GM19043 (cell line): ENCODE measurements at regions not wholly inside any gene's neighbourhood (a gene's known extent, or its start where the extent isn't known, plus 50 kb on each side); places are given as distances from the start of the nearest gene placed in this dataset.
A peak's percentile ranks its signal among the peaks of the same experiment; 100 is the strongest.

ENCODE experiments used
- ATAC-seq: cut with Tn5 transposase; IDR thresholded peaks from one replicate; pipeline ENCODE4 v1.9.1; 2021; ENCODE audit warnings: low read depth; ENCODE audit not compliant: unreplicated experiment

DNA sequence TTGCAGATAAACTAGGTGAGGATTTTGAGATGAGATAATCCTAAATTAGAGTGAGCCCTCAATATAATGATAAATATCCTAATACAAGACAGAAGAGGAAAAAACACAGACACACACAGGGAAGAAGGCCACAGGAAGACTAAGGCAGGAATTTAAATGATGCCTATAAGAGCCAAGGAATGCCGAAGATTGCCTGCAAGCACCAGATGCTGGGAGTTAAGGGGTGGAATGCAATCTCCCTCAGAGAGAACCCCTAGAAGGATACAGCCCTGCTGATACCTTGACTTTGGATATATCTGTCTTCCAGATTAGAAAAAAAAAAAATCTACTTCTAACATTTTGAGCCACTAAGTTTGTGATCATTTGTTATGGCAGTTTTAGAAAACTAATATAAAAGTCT is 299.7 kb upstream of the PRMT6 start:
- ATAC-seq = no peak

DNA sequence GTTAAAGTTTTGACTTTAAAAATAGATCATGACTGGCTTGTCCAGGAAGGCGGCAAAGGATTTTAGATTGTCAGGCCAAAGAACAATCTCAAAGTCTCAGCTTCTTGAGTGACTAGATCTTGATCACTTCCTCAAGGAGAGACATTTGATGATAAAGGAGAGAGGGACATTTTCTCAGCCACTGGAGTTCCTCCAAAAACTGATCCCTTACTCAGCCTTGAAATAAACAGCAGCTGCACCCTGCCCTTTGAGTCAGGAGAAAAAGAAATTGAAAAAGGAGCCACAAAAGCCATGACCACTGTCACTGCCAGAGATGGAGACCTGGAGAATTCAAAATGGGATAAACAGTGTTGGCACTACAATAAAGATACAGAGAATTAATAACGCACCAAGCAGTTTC is 288.4 kb upstream of the PRMT6 start:
- no peak for ATAC-seq

DNA sequence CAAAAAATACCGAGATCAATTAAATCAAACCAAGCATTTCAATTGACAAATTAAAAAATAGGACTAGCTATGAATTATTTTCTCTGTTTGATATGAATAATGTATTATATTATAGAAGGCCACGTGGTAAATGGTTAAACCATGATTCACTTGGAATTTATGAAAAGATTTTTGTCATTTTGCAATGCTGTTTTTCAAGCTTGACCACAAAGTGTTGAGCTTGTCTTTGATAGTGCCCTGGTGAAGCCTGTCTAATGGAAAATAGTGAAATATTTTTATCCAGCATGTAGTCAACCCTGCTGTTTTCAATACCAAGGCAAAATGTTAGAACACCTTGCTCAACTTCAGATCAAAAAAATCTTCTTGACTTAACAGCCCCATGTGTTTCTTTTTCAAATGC is 288.0 kb upstream of the PRMT6 start:
- ATAC-seq = no peak

DNA sequence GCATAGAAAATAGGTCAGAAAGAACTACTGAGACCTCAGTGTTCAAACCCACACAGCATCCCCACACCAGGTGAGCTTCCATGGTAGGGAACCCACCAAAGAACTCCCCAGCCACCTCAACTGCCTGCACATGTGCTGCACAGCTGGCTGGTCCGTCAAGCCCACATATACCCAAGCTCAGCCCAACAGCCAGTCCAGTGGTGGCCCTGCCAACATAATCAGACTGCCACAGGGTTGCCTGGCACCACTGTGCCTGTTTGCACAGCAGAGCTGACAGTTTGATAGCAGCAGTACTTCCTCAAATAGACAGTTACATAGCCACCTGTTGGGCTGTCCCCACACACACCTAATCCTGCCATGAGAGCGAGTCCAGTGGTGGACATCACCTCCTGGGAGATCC is 283.3 kb upstream of the PRMT6 start:
- no peak for ATAC-seq

DNA sequence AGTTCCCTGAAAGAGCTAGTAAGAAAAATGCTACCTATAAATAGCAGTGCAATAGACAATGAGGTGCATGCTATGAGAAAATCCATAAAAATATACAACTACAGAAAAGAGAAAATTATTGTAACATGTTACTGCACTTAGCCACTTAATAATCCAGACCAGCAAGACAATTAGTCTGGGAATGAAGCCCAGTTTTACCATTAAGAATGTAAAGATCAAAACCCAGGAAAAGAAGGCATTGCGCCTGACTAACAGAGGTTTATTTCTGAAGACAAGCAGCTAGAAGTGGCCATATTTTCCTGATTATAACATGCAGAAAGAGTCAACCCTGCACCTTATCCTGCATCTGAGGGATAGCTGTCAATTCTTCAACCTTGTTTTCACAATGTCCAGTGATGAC is 276.4 kb upstream of the PRMT6 start:
- ATAC-seq = no peak

DNA sequence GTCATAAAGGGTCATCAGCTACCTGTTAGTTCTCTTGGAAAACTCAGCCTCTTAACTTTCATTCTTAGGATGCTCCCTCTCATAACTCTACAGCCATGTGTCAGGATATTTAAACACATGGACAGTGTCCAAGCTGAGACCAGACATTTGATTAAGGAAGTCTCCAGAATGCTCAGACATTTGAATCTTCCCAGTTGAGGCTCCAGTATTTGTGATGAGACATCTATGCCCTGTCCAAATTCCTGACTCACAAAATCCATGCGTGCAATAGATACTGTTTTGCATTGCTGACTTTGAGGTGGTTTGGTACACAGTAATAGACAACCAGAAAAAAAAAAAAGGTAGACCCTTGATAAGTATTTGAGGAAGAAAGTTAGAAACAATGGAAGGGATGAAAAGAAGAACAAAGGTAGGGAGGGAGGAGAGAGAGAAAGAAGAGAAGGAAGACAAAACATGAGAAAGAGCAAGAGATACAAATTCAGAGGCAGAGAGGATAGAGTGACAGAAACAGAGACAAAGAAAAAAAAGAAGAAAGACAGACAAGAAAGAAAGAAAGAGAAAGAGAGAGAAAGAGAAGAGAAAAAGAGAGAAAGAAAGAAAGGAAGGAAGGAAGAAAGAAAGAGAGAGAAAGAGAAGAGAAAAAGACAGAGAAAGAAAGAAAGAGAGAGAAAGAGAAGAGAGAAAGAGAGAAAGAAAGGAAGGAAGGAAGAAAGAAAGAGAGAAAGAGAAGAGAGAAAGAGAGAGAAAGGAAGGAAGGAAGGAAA is 275.5 kb upstream of the PRMT6 start:
- ATAC-seq = no peak

DNA sequence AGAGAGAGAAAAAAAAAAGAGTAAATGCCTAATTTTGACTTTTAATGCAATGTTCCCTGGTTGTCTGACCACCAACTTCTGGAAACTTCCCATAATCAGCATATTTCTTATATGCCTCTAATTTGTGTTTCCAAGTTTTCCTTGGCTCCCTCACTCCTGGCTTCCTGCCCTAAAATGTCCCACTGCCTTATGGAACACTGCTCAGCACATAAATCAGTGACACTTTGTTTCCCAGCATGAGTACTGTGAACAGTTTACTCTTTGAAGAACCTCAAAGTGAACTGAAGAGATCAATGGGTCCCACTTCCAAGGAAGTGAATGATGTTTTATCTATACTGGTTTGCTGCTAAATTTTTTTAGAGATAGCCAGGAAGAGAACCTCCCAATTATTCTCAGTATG is 271.3 kb upstream of the PRMT6 start:
- no peak for ATAC-seq

DNA sequence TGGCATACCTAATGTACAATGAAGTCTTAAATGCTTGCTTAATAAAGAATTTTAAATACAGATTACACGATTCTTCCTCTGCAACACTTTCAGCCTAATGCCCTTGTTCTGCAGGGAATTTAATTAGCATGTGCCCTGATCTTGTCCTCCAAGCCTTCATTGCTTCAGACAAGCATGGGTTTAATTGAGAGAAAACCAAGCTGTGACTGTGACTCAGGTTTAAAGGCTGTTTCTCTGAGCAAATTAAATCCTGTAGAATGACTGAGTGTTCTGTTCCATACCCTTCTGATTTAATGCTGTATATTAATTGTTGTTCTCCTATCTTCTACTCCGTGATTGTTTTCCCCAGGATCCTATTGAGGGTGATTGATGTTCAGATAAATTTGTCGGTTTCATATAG is 269.0 kb upstream of the PRMT6 start:
- ATAC-seq = no peak

DNA sequence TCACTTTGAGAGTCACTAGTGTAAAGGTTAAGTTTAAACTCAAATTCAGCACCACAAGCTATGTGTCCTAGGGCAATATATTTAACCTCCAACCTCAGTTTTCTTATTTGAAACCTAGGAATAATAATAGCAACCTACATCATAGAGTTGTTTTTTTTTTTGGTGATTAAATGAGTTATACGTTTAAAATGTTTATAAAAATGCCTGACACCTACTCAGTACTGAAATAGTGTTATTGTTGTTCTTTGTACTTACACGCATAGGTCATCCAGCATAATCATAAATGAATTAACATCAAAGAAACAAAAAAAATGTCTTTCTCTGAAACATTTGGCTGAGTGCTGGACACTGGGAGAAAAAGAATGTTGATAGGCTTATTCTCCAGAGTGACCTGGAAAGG is 266.8 kb upstream of the PRMT6 start:
- ATAC-seq = no peak

DNA sequence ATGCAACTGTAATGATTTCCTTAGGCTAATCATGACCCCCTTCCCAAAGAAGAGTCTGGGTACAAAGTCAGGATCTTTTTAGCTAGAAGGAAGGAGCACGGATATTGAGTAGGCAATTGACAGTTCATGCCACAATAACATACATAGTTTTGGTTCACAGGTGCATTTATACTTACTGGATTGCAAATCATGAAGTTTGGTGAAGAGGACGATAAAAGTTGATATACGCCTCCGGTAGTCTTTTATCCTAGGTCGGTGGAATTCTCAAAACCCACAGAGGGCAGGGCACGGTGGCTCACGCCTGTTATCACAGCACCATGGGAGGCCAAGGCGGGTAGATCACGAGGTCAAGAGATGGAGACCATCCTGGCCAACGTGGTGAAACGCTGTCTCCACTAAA is 265.4 kb upstream of the PRMT6 start:
- ATAC-seq = no peak

DNA sequence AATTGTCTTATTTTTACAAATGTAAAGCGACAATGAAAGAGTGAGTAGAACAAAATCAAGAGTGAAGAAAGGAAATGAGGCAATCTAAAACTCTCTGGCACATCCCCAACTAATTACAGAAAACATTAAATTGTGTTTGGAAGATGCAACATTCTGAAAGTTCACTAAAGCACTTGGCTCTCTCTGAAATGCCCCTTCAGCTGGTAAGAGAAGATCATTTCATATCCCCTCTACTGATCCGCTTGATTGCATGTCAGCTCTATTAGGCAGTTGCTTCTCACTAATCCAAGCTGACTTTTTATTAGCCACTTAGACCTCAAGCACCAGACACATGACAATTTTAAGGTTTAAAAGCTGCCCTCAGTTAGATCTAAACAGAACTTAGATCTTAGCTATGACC is 262.8 kb upstream of the PRMT6 start:
- no peak for ATAC-seq

DNA sequence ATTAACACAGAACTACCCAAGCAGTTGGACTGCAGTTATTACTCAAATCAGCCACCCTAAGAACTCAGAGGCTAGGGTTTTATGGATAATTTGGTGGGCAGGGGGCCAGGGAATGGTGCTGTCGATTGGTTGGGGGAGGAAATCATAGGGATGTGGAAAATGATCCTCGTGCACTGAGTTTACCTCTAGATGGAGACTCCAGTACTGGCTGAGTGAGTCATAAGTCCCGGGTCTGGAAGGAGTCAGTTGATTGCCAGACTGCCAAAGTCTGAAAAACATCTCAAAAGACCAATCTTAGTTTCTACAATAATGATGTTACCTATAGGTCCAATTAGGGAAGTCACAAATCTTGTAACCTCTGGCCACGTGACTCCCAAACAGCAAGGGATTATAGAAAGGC is 257.5 kb upstream of the PRMT6 start:
- ATAC-seq = no peak

DNA sequence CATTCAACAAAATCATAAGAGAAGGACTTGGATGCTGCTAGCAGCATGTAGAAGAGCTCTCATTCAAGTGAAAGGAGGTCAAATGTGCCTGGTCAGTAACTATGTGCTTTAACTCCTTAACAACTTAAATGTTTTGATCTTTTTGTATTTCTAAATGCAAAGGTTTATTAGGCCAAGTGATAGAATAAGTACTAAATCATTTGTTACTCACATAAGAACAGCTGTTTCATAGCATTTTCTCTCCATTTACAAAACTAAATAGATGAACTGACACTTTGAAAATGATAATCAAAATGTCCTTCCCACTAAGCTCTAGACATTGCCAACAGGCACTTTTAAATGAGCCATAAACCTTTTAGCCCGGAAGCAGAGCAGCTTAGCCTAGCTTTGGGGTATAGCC is 254.3 kb upstream of the PRMT6 start:
- no peak for ATAC-seq

DNA sequence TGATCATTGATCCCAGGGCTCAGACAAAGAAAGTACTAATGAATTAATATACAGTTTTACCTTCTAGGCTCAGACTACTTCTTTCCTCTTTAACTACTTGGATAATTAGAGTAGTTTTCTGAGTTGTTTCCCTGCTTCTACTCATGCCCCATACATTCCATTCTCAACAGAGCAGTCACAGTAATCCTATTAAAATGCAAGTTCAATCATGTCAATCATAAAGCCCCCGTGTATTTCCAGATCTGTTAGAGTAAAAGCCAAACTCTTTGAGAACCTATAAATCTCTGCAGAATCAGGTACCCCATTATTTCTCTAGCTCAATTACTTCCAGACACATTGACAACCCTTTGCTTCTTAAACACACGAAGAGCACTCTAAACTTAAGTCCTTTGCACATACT is 242.1 kb upstream of the PRMT6 start:
- no peak for ATAC-seq

DNA sequence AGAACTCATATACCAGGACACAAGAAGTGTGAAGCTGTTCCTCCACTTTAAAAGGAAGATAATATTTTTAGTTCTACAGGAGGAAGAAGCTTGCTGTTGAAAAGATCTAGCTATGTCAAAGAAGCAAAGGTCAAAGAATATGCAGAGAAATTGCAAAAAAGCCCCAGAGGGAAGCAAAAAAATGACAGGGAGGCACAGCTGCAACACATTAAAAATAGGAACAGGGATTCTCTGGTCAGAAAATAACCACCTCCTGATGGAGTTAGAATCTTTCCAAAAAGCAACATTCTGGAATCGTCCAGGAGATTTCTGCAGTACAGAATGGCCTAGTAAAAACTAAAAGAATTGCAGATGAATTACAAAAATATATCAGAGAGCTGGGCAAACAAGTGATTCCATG is 238.9 kb upstream of the PRMT6 start:
- ATAC-seq = no peak

DNA sequence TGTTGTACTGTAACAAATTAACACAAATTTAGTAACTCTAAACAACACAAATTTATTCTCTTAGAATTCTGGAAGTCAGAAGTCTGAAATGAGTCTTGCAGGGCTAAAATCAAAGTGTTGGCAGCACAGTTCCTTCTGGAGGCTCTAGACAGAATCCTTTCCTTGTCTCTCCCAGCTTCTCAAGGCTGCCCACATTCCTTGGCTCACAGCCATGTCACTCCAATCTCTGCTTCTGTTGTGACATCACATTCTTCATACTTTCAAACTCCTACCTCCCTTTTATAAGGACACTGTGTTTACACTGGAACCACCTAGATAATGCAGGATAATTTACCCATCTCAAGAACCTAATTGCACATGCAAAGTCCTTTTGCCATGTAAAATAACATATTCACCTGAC is 225.0 kb upstream of the PRMT6 start:
- no peak for ATAC-seq

DNA sequence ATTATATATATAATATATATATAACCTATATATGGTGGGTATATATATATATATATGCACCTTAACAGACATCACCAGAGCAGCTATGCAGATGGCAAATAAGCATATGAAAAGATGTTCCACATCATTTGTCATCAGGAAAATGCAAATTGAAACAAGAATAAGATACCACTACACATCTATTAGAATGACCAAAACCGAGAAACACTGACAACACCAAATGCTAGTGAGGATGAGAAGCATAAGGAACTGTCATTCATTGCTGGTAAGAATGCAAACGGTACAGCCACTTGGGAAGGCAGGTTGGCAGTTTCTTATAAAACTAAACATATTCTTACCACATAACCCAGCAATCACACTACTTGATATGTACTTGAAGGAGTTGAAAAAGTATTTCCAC is 219.8 kb upstream of the PRMT6 start:
- ATAC-seq = peak; percentile 91

DNA sequence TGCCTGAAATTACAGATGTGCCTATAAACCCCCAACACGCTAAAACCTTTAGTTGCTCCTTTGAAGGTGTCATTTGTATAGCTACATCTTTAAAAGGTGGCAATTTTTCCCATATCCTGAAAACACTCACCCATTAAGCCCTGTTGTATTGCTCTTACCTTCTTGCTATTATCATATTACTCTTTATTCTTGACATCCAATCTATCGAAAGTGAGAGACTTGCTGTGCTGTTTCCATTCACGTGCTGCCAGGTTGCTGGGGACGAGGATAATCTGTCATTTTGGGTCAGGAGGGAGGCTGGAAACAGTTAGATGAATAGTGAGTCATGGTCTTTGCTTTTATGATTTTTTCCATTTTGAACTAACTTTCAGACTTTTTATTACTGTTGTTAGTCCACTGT is 213.0 kb upstream of the PRMT6 start:
- no peak for ATAC-seq

DNA sequence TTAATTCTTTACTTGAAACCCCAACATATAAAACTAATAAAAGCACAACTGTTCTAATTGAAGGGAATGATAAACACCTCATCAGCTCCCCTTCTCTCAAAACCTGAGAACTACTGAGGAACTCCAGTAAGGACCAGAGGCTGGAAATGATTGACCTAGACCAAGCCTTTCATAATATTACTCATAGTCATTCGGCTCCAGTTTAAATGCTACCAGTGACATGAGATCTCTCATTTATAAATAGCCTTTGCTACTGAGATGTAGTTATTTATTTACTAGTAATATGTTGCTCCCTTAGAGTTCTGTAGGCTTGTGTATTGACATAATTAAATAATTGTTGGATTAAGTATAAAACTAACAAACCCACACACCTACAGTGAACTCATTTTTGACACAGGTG is 209.8 kb upstream of the PRMT6 start:
- ATAC-seq = peak; percentile 91

DNA sequence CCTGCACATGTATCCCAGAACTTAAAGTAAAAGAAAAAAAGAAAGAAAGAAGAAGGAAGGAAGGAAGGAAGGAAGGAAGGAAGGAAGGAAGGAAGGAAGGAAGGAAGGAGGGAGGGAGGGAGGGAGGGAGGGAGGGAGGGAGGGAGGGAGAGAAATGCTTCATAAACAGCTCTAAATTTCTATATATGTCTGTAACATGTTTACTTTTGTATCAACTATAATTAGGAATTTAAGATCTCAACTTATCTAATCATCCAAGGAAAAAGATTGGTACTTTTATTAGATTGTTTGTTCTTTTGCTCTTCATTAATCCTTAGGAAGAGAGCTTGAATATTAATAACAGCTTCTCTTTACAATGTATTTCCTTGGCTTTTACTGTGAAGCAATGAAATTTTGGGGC is 195.4 kb upstream of the PRMT6 start:
- ATAC-seq = no peak

DNA sequence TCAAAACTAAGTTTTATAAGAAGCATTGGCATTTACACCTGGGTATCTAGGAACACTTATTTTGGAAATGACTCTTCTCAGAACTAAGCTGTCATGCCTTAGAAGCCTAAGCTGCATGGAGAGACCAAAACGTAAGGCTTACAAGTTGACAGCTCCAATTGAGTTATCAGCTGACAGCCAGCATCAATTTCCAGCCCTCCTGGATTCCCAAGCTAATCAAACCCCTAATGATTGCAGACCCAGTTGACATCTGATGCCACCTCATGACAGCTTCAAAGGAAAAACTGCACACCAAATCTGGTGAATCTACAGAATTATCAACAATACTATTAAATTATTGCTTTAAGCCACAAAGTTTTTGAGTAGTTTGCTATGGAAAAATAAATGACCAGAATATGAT is 187.6 kb upstream of the PRMT6 start:
- no peak for ATAC-seq

DNA sequence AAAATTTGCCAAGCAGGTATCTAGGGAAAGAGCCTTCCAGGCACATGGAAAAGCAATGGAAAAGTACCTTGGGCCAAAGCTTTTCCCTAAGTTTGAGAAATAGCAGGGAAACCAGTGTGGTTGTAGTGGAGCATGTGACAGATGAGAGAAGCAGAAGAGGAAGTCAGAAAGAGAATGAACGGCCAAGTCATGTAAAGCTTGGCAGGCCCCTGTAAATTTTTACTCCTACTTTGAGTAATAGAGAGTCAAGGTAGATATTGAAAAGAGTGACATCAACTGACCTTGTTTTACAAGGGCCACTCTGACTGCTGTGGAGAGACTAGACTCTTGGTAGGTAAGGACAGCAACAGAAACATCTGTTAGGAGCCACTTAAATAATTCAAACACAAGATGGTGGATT is 180.9 kb upstream of the PRMT6 start:
- no peak for ATAC-seq

DNA sequence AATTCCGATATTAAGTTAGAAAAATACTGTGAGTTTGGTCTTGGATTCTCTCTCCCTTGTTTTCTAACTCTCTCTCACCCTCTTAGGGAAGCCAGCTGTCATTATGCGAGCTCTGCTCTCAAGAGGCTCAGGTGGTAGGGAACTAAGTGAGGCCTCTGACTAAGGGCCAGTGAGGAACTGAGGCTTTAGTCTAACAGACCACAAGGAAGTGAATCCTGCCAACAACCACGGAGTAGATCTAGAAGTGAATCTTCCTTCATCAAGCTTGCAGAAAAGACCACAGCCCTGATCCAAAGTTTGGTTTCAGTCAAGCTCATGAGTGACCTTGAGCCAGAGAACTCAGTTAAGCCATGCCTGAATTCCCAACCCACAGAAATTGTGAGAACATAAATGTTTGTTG is 180.1 kb upstream of the PRMT6 start:
- no peak for ATAC-seq
